ENCODE measurements at regions not wholly inside any gene's neighbourhood (a gene's known extent, or its start where the extent isn't known, plus 50 kb on each side); places are given as distances from the start of the nearest gene placed in this dataset.

GRCh38 chr4:162352580-162353107, 188.8 kb upstream of the FSTL5 start:
- H3K27me3 ChIP-seq (ENCODE audit: low read length) = no peaks in the 10 kb centered on the region
- no peaks in the 10 kb centered on the region for H4K20me1 ChIP-seq (ENCODE audit: low read depth, low read length)
- no peaks in the 10 kb centered on the region for H3F3A ChIP-seq (ENCODE audit: insufficient read depth)

DNA sequence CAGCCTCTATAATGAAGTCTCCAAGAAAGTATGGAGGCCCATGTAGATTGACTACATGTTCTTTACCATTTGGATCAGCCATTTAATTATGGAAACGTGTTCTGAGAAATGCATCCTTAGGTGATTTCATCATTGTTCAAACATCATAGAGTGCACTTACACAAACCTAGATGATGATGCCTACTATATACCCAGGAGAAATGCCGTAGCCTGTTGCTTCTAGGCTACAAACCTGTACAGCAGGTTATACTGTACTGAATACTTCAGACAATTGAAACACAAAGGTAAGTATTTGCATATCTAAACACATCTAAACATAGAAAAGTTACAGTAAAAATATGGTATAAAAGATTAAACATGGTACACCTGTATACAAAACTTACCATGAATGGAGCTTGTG, 186.5 kb upstream of the FSTL5 start:
- Histone ChIP-seq H3K27ac (ENCODE audit: low read depth, low read length) (no peak overlapping the region), H3K79me2 (ENCODE audit: insufficient read depth, low read length) (no peaks in the 10 kb centered on the region), H2AFZ (ENCODE audit: low read depth, low read length, severe bottlenecking) (no peak overlapping the region), H3K4me2 (ENCODE audit: low read depth, low read length, poor library complexity, severe bottlenecking) (no peak overlapping the region), H3K9ac (ENCODE audit: low read length) (no peak overlapping the region), H3K36me3 (ENCODE audit: low read length) (no peaks in the 10 kb centered on the region), H3F3A (ENCODE audit: insufficient read depth) (no peaks in the 10 kb centered on the region), H3K9me3 (ENCODE audit: insufficient read depth, low read length) (no peaks in the 10 kb centered on the region), H3K4me3 (ENCODE audit: insufficient read depth, low read length, poor library complexity, severe bottlenecking) (no peak overlapping the region), H4K20me1 (ENCODE audit: low read depth, low read length) (no peaks in the 10 kb centered on the region), H3K27me3 (ENCODE audit: low read length) (no peaks in the 10 kb centered on the region), H3K9me2 (replicated peaks; ENCODE audit: insufficient read depth, low read length) (no peaks in the 10 kb centered on the region)
- TF ChIP-seq EZH2phosphoT487 (conservative IDR thresholded peaks at IDR 0.05; ENCODE audit: low read length) = no peak
- TF ChIP-seq, protein P1, sequence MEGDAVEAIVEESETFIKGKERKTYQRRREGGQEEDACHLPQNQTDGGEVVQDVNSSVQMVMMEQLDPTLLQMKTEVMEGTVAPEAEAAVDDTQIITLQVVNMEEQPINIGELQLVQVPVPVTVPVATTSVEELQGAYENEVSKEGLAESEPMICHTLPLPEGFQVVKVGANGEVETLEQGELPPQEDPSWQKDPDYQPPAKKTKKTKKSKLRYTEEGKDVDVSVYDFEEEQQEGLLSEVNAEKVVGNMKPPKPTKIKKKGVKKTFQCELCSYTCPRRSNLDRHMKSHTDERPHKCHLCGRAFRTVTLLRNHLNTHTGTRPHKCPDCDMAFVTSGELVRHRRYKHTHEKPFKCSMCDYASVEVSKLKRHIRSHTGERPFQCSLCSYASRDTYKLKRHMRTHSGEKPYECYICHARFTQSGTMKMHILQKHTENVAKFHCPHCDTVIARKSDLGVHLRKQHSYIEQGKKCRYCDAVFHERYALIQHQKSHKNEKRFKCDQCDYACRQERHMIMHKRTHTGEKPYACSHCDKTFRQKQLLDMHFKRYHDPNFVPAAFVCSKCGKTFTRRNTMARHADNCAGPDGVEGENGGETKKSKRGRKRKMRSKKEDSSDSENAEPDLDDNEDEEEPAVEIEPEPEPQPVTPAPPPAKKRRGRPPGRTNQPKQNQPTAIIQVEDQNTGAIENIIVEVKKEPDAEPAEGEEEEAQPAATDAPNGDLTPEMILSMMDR (IDR thresholded peaks at IDR 0.05; ENCODE audit: insufficient read depth, low read length, poor library complexity, severe bottlenecking) = no peak

More at GRCh38 chr4:162352580-162353107, 188.8 kb upstream of the FSTL5 start:
- no peak overlapping the region for H2AFZ ChIP-seq (ENCODE audit: low read depth, low read length, severe bottlenecking)
- H3K4me3 ChIP-seq (ENCODE audit: insufficient read depth, low read length, poor library complexity, severe bottlenecking) = no peak overlapping the region
- H3K9me2 ChIP-seq (replicated peaks; ENCODE audit: insufficient read depth, low read length) = no peaks in the 10 kb centered on the region
- TF ChIP-seq, protein P1 (IDR thresholded peaks at IDR 0.05; ENCODE audit: insufficient read depth, low read length, poor library complexity, severe bottlenecking) = no peak
- TF ChIP-seq EZH2phosphoT487 (conservative IDR thresholded peaks at IDR 0.05; ENCODE audit: low read length) = no peak
- no peaks in the 10 kb centered on the region for H3K79me2 ChIP-seq (ENCODE audit: insufficient read depth, low read length)
- no peaks in the 10 kb centered on the region for H3K36me3 ChIP-seq (ENCODE audit: low read length)
- no peak overlapping the region for H3K4me2 ChIP-seq (ENCODE audit: low read depth, low read length, poor library complexity, severe bottlenecking)
- no peak overlapping the region for H3K9ac ChIP-seq (ENCODE audit: low read length)
- no peaks in the 10 kb centered on the region for H3K9me3 ChIP-seq (ENCODE audit: insufficient read depth, low read length)
- H3K27ac ChIP-seq (ENCODE audit: low read depth, low read length) = no peak overlapping the region

GRCh38 chr4:162349395-162349794, 185.6 kb upstream of the FSTL5 start:
- H3K4me3 ChIP-seq (ENCODE audit: insufficient read depth, low read length, poor library complexity, severe bottlenecking) = no peak overlapping the region
- H3K27ac ChIP-seq (ENCODE audit: low read depth, low read length) = no peak overlapping the region
- H4K20me1 ChIP-seq (ENCODE audit: low read depth, low read length) = no peaks in the 10 kb centered on the region
- no peaks in the 10 kb centered on the region for H3K36me3 ChIP-seq (ENCODE audit: low read length)
- no peaks in the 10 kb centered on the region for H3F3A ChIP-seq (ENCODE audit: insufficient read depth)
- H2AFZ ChIP-seq (ENCODE audit: low read depth, low read length, severe bottlenecking) = no peak overlapping the region
- H3K27me3 ChIP-seq (ENCODE audit: low read length) = no peaks in the 10 kb centered on the region
- H3K9ac ChIP-seq (ENCODE audit: low read length) = no peak overlapping the region
- H3K4me2 ChIP-seq (ENCODE audit: low read depth, low read length, poor library complexity, severe bottlenecking) = no peak overlapping the region
- H3K79me2 ChIP-seq (ENCODE audit: insufficient read depth, low read length) = no peaks in the 10 kb centered on the region
- no peaks in the 10 kb centered on the region for H3K9me2 ChIP-seq (replicated peaks; ENCODE audit: insufficient read depth, low read length)
- TF ChIP-seq, protein P1 (IDR thresholded peaks at IDR 0.05; ENCODE audit: insufficient read depth, low read length, poor library complexity, severe bottlenecking) = no peak
- TF ChIP-seq EZH2phosphoT487 (conservative IDR thresholded peaks at IDR 0.05; ENCODE audit: low read length) = no peak
- H3K9me3 ChIP-seq (ENCODE audit: insufficient read depth, low read length) = no peaks in the 10 kb centered on the region

All from SU-DHL-6 (cell line).